ENCODE measurements at regions not wholly inside any gene's neighbourhood (a gene's known extent, or its start where the extent isn't known, plus 50 kb on each side); places are given as distances from the start of the nearest gene placed in this dataset.
A peak's percentile ranks its signal among the peaks of the same experiment; 100 is the strongest.

DNA sequence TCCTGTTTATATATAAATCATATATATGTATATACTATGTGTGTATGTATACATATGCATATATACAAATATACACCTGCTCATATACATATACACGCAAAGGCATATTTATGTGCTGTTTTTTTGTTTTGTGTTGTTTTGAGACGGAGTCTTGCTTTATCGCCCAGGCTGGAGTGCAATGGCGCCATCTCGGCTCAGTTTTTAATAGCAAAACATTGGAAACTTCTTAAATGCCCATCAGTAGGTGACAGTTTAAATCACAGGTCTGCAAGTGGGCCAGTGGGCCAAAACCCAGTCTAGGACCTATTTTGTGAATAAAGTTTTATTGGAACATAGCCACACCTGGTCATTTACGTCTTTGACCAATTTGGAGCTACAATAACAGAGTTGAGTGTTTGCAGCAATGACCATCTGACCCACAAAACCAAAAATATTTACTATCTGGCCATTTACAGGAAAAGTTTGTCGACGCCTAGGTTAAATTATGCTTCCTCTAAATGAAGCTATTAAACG lies 132.3 kb downstream of the TOMM20 start:
- FAIRE-seq: no peak
- Histone ChIP-seq H3K4me3 (no peak overlapping the region), H4K20me1 (replicated peaks; ENCODE audit: control insufficient read depth, insufficient read depth, low read length) (no peaks in the 10 kb centered on the region), H3K79me2 (ENCODE audit: control insufficient read depth, insufficient read depth, low read length) (no peaks in the 10 kb centered on the region), H3K9me1 (ENCODE audit: control insufficient read depth, insufficient read depth, low read length) (no peaks in the 10 kb centered on the region), H3K4me2 (ENCODE audit: insufficient read depth, low read length) (no peak overlapping the region), H3K27me3 (ENCODE audit: control insufficient read depth in 2 of 2, insufficient read depth in 2 of 2, low read length in 2 of 2) (no peaks in the 10 kb centered on the region), H3K4me1 (replicated peaks in 1 of 2; ENCODE audit: control insufficient read depth in 2 of 2, insufficient read depth in 2 of 2, low read length in 2 of 2) (peaks cover 15 to 31% of the 10 kb centered on the region in 2 experiments; a peak in 4 of 5 replicates), H3K36me3 (ENCODE audit: control insufficient read depth, insufficient read depth, low read length) (no peaks in the 10 kb centered on the region), H3K9me3 (replicated peaks; ENCODE audit: control insufficient read depth, insufficient read depth, low read depth, low read length) (no peaks in the 10 kb centered on the region), H3K9ac (ENCODE audit: insufficient read depth in 1 of 2, low read depth in 2 of 2, low read length in 2 of 2) (no peak overlapping the region), H3K27ac (ENCODE audit: extremely low read depth, low read depth, low read length) (no peak overlapping the region), H2AFZ (ENCODE audit: low read depth, low read length) (no peak overlapping the region)
- BruUV-seq (replicated peaks): no TSS peak
- no peak for DNase-seq (ENCODE audit: extremely low read depth in 1 of 4, low spot score in 3 of 4)
- WGBS (ENCODE audit: insufficient coverage, low coverage, missing lambda C conversion rate): 66% methylated on average over 9 of the region's 9 CpGs
- ChIA-PET CTCF (ENCODE audit: low intra/inter-chr PET ratio) (no interaction called here), POLR2A (interaction anchor here (1.2 kb wide), 1 partner anchor 9 kb away, joined by 4 read pairs; no protein-coding TSS in a partner anchor)
- TF ChIP-seq, protein P1, sequence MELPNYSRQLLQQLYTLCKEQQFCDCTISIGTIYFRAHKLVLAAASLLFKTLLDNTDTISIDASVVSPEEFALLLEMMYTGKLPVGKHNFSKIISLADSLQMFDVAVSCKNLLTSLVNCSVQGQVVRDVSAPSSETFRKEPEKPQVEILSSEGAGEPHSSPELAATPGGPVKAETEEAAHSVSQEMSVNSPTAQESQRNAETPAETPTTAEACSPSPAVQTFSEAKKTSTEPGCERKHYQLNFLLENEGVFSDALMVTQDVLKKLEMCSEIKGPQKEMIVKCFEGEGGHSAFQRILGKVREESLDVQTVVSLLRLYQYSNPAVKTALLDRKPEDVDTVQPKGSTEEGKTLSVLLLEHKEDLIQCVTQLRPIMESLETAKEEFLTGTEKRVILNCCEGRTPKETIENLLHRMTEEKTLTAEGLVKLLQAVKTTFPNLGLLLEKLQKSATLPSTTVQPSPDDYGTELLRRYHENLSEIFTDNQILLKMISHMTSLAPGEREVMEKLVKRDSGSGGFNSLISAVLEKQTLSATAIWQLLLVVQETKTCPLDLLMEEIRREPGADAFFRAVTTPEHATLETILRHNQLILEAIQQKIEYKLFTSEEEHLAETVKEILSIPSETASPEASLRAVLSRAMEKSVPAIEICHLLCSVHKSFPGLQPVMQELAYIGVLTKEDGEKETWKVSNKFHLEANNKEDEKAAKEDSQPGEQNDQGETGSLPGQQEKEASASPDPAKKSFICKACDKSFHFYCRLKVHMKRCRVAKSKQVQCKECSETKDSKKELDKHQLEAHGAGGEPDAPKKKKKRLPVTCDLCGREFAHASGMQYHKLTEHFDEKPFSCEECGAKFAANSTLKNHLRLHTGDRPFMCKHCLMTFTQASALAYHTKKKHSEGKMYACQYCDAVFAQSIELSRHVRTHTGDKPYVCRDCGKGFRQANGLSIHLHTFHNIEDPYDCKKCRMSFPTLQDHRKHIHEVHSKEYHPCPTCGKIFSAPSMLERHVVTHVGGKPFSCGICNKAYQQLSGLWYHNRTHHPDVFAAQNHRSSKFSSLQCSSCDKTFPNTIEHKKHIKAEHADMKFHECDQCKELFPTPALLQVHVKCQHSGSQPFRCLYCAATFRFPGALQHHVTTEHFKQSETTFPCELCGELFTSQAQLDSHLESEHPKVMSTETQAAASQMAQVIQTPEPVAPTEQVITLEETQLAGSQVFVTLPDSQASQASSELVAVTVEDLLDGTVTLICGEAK (IDR thresholded peaks at IDR 0.05): peak; percentile 86
- TF ChIP-seq, protein P1 (CRISPR knock-in tag; IDR thresholded peaks at IDR 0.05): peak; percentile 62
- TF ChIP-seq TCF7 (IDR thresholded peaks at IDR 0.05; ENCODE audit: borderline replicate concordance) (no peak), RAD21 (CRISPR knock-in tag; conservative IDR thresholded peaks at IDR 0.05 in 1 of 2, IDR thresholded peaks at IDR 0.05 in 1 of 2) (0 out of 4 replicates have a peak, but pooled peaks of 1 of the 2 experiments have one; percentile 4)
- no peak for ATAC-seq
- in situ Hi-C loops (cut with MboI) (no loop called here), intact Hi-C loops (cut with micrococcal nuclease) (no loop called here)

Measured in K562 (cell line).